ENCODE measurements at regions not wholly inside any gene's neighbourhood (a gene's known extent, or its start where the extent isn't known, plus 50 kb on each side); places are given as distances from the start of the nearest gene placed in this dataset.

- DNase-seq, result no peak
Observed at GRCh38 chr2:19776941-19777514, 124.8 kb downstream of the TTC32 start.

GRCh38 chr2:19775838-19776237 lies 125.9 kb downstream of the TTC32 start:
- DNase-seq, result no peak

- DNase-seq, result no peak
Observed at GRCh38 chr2:19775315-19775714, 126.5 kb downstream of the TTC32 start.

- DNase-seq, result no peak
Observed at GRCh38 chr2:19774805-19775176, 127.0 kb downstream of the TTC32 start.

- DNase-seq, result peak; percentile 15
Observed at GRCh38 chr2:19772981-19773380, 128.8 kb downstream of the TTC32 start.

GRCh38 chr2:19769513-19769912 lies 132.3 kb downstream of the TTC32 start:
- DNase-seq, result no peak

- DNase-seq, result no peak
Observed at GRCh38 chr2:19767899-19768298, 133.9 kb downstream of the TTC32 start.

- DNase-seq, result no peak
Observed at GRCh38 chr2:19764998-19765397, 136.8 kb downstream of the TTC32 start.

GRCh38 chr2:19763731-19764130 lies 138.1 kb downstream of the TTC32 start:
- no peak for DNase-seq

GRCh38 chr2:19762959-19763605 lies 138.7 kb downstream of the TTC32 start:
- no peak for DNase-seq

GRCh38 chr2:19762142-19762541 lies 139.6 kb downstream of the TTC32 start:
- no peak for DNase-seq

- no peak for DNase-seq
Observed at GRCh38 chr2:19759880-19760279, 141.9 kb downstream of the TTC32 start.

- no peak for DNase-seq
Observed at GRCh38 chr2:19758658-19759057, 143.1 kb downstream of the TTC32 start.

GRCh38 chr2:19757586-19757985 lies 144.2 kb downstream of the TTC32 start:
- DNase-seq, result no peak

GRCh38 chr2:19754907-19755306 lies 146.9 kb downstream of the TTC32 start:
- DNase-seq, result no peak

- no peak for DNase-seq
Observed at GRCh38 chr2:19753818-19754217, 148.0 kb downstream of the TTC32 start.

- DNase-seq, result no peak
Observed at GRCh38 chr2:19753314-19753713, 148.5 kb downstream of the TTC32 start.

- no peak for DNase-seq
Observed at GRCh38 chr2:19752500-19752899, 149.3 kb downstream of the TTC32 start.

- DNase-seq, result no peak
Observed at GRCh38 chr2:19751631-19752030, 150.2 kb downstream of the TTC32 start.

GRCh38 chr2:19750136-19750535 lies 151.6 kb downstream of the TTC32 start:
- DNase-seq, result no peak

- DNase-seq, result no peak
Observed at GRCh38 chr2:19749507-19749836, 152.3 kb downstream of the TTC32 start.

- DNase-seq, result no peak
Observed at GRCh38 chr2:19748711-19749506, 152.9 kb downstream of the TTC32 start.

GRCh38 chr2:19748073-19748375 lies 153.8 kb downstream of the TTC32 start:
- no peak for DNase-seq

GRCh38 chr2:19747310-19748072 lies 154.3 kb downstream of the TTC32 start:
- DNase-seq, result no peak
